ENCODE measurements at regions not wholly inside any gene's neighbourhood (a gene's known extent, or its start where the extent isn't known, plus 50 kb on each side); places are given as distances from the start of the nearest gene placed in this dataset.

- no peak for DNase-seq
- TF ChIP-seq POLR2AphosphoS5 (IDR thresholded peaks at IDR 0.05): no peak
- no peak for TF ChIP-seq CTCF (IDR thresholded peaks at IDR 0.05 in 8 of 11, conservative IDR thresholded peaks at IDR 0.05 in 3 of 11)
- no peak for TF ChIP-seq POLR2A (IDR thresholded peaks at IDR 0.05)
- peaks cover 0 to 12% (median 5%) of the 10 kb centered on the region in 8 donors for H3K9me3 ChIP-seq
- no peak overlapping the region for H3K4me3 ChIP-seq
- no peaks in the 10 kb centered on the region for H3K27me3 ChIP-seq (replicated peaks in 1 of 7)
- whole genome bisulfite sequencing, 5 donors: 83 to 100% (median 93%) methylated on average over 1 of the region's 1 CpG
- intact Hi-C loops (cut with DNase I; ENCODE audit: low total_unique reads): no loop called here
- H3K27ac ChIP-seq: no peak overlapping the region
- H3K4me1 ChIP-seq: no peaks in the 10 kb centered on the region
- H3K36me3 ChIP-seq: no peaks in the 10 kb centered on the region
Observed at GRCh38 chr6:74455786-74456185, 750.1 kb downstream of the COL12A1 start.

- Histone ChIP-seq H3K36me3 (no peaks in the 10 kb centered on the region), H3K27ac (no peak overlapping the region), H3K9me3 (no peaks in the 10 kb centered on the region), H3K4me1 (no peaks in the 10 kb centered on the region), H3K4me3 (no peak overlapping the region), H3K27me3 (replicated peaks in 1 of 7) (no peaks in the 10 kb centered on the region)
- WGBS, 5 donors: 51 to 74% (median 72%) methylated on average over 5 of the region's 5 CpGs
- no peak for DNase-seq
- intact Hi-C loops (cut with DNase I; ENCODE audit: low total_unique reads): no loop called here
- TF ChIP-seq POLR2AphosphoS5 (IDR thresholded peaks at IDR 0.05) (no peak), CTCF (IDR thresholded peaks at IDR 0.05 in 8 of 11, conservative IDR thresholded peaks at IDR 0.05 in 3 of 11) (no peak), POLR2A (IDR thresholded peaks at IDR 0.05) (no peak)
Observed at GRCh38 chr6:74451953-74452352, 753.9 kb downstream of the COL12A1 start.

GRCh38 chr6:74448850-74449249, 752.8 kb downstream of the CD109 start:
- Histone ChIP-seq H3K36me3 (no peaks in the 10 kb centered on the region), H3K27ac (no peak overlapping the region), H3K4me3 (no peak overlapping the region), H3K4me1 (no peaks in the 10 kb centered on the region), H3K9me3 (no peaks in the 10 kb centered on the region), H3K27me3 (replicated peaks in 1 of 7) (no peaks in the 10 kb centered on the region)
- intact Hi-C loops (cut with DNase I; ENCODE audit: low total_unique reads): no loop called here
- TF ChIP-seq POLR2AphosphoS5 (IDR thresholded peaks at IDR 0.05) (no peak), POLR2A (IDR thresholded peaks at IDR 0.05) (no peak), CTCF (IDR thresholded peaks at IDR 0.05 in 8 of 11, conservative IDR thresholded peaks at IDR 0.05 in 3 of 11) (no peak)
- 84 to 92% (median 87%) methylated on average over 4 of the region's 4 CpGs for WGBS, 5 donors
- DNase-seq: no peak

- H3K27me3 ChIP-seq (replicated peaks in 1 of 7): no peaks in the 10 kb centered on the region
- H3K36me3 ChIP-seq: no peaks in the 10 kb centered on the region
- no peak for TF ChIP-seq POLR2A (IDR thresholded peaks at IDR 0.05)
- no peak for TF ChIP-seq CTCF (IDR thresholded peaks at IDR 0.05 in 8 of 11, conservative IDR thresholded peaks at IDR 0.05 in 3 of 11)
- TF ChIP-seq POLR2AphosphoS5 (IDR thresholded peaks at IDR 0.05): no peak
- no peak overlapping the region for H3K27ac ChIP-seq
- H3K4me1 ChIP-seq: no peaks in the 10 kb centered on the region
- 57 to 78% (median 67%) methylated on average over 5 of the region's 5 CpGs for WGBS, 5 donors
- intact Hi-C loops (cut with DNase I; ENCODE audit: low total_unique reads): no loop called here
- no peaks in the 10 kb centered on the region for H3K9me3 ChIP-seq
- no peak for DNase-seq
- H3K4me3 ChIP-seq: no peak overlapping the region
Observed at GRCh38 chr6:74447013-74447412, 751.0 kb downstream of the CD109 start.
